Epithelial cell of prostate (primary cell): ENCODE measurements at regions not wholly inside any gene's neighbourhood (a gene's known extent, or its start where the extent isn't known, plus 50 kb on each side); places are given as distances from the start of the nearest gene placed in this dataset.

ENCODE experiments used
- DNase-seq: peaks from one replicate; pipeline ENCODE4 v3.0.0-alpha.2; 2011; ENCODE audit warnings: low read depth, low spot score
- H3K27ac ChIP-seq: fragments of 450-650 bp; 2 replicates; pipeline ENCODE4 v1.5.1; 2017; ENCODE audit warnings: mild to moderate bottlenecking

DNA sequence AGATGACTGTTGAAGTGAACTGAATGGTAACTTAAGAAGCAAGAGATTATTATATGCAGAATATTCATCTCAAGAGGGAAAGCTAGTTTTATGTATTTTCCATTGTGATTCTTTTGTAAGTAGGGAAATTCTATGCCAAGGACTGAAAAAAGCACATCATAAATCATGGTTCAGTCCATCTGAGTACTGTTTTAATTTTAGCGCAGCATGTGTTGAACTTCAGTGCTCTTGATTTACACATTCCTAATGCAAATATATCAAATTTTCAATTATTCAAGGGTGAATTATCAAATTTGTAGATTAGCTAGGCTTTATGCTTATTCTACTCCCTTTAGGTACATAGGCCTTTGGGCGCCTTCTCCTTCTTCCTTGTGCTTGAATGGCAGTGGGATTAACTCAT is 50.3 kb upstream of the TCF12 start:
- no peak for DNase-seq
- no peak overlapping the region for H3K27ac ChIP-seq

DNA sequence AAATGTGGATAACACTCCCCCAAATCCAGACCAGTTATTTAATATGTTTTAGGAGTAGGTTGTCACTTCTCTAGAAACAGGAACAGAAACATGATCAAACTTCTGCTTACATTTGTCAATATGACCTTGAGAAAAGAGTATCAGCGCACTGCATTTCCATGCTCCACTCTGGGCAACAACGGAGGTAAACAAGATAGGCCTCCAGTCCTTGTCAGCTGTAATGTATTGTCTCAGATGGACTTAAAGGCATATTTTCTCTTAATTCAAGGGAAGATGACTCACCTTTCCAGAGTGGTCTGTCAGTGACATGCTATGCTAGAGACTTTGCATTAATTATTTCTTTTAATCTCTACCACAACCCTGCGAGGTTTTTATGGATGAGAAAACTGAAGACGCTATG is 51.6 kb upstream of the TCF12 start:
- no peak for DNase-seq
- H3K27ac ChIP-seq, result no peak overlapping the region

DNA sequence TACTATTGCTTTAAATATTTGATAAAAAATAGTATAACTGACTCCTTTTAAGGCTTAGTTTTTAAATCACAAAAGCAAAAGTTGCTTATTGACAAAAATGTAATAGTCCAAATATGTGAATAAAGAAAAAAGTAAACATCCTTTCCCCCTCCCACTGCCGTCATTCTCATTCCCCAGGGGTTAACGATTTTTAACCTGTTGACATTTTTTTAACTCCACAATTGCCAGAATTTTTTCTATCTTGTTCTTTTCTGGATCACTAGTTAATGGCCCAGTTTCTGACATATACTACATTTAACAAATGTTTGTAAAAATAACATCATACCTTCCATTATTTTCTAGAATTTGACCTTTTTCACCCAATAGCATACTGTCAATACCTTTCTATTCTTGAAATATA is 60.6 kb upstream of the TCF12 start:
- DNase-seq, result no peak

DNA sequence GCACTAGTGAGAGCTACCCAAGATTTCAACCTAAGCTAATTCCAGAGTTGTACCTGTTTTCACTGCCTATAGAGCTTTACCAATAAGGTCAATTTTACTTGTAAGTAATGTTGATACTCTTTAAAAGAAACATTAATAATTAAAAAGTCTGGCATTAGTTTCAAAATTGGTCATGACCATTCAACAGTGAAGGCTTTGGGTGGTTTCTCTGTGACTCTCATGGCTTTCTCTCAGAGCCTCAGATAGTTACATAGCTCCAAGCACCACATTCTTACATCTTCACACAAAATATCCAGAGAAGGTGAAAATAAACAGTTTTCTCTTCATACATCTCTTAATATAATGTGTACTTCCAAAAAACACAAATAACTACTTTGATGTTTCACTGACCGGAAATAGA is 61.5 kb upstream of the TCF12 start:
- DNase-seq, result no peak
- H3K27ac ChIP-seq, result no peak overlapping the region

More for the DNA sequence above, 60.6 kb upstream of the TCF12 start:
- no peak overlapping the region for H3K27ac ChIP-seq

DNA sequence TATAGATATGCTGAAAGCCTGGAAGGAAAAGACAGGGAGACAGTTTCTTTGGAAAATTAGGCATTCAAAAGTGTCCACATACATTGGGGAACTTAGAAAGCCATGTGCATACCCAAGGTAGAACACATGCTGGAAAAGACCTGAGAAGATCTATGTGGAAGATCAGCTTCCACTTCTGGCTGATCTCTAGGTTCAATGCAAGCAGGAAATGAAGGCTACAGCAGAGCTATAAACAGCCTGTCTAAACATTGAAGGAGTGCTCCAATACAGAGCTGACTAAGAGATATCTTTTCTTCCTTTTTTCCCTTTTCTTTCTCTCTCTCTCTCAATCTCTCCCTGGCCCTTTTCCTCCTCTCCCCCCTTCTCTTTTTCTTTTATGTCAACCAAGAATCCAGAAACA is 73.6 kb upstream of the TCF12 start:
- H3K27ac ChIP-seq, result no peak overlapping the region
- DNase-seq, result no peak

DNA sequence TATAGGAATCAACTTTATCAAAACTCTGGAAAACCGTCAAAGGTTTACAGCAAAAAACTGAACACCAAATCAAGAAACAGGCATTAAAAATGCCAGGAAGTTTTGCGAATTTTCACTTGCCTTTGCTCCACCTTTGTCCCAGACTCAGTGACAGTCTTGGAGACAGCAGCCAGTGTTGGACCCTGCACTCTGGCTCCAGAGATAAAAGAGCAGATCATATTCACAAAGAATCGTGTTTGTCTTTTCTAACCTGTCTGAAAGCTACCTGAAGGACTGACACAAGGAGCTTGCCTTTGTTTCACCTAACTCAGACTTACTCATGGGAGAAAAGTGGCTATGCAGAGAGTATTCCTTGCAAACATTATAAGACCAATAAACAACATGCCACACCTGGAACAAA is 74.0 kb upstream of the TCF12 start:
- H3K27ac ChIP-seq, result no peak overlapping the region
- no peak for DNase-seq

DNA sequence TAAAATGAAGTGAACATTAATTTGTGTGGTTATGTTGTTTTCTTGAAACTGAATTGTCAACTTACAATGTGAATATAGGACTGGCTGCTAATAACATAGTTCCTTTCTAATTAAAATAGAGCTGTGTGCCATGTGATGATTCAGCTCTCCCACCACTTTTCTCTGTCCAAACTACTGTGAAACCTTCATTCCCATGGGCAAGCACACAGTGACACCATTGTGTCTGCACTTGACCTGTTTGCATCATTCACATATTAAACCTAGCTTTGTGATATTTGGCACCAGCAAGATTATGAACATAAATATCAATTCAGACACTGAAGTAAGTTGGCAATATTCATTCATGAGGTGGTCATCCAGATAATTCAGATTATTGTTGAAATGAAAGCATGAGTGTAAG is 78.8 kb upstream of the TCF12 start:
- H3K27ac ChIP-seq, result no peak overlapping the region
- DNase-seq, result no peak

DNA sequence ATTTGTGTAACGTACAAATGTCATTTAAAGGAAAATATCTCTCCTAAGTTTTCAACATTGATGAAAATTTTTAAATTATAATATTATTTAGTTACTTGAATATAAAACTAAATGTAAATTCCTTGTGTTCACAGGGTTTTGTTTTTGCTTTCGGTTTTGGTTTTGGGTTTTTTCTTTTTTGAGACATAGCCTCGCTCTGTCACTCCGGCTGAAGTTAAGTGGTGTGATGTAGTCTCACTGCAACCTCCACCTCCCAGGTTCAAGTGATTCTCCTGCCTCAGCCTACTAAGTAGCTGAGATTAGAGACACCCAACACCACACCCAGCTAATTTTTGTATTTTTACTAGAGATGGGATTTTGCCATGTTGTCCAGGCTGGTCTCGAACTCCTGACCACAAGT is 79.3 kb upstream of the TCF12 start:
- DNase-seq, result no peak
- H3K27ac ChIP-seq, result no peak overlapping the region

DNA sequence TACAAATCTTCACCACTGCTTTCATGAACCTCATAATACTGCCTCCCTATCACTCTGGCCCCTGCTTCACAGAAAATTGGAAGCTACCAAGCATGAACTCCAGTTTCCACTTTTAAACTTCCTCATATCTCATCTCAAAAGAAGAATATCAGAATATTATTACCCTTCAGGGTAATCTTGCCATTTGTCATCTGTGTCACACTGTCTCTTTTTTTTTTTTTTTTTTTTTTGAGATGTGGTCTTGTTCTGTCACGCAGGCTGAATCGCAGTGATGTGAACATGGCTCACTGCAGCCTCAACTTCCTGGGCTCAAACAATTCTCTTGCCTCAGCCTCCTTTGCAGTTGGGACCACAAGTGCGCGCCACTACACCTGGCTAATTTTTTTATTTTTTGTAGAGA is 80.4 kb upstream of the TCF12 start:
- DNase-seq, result no peak
- H3K27ac ChIP-seq, result no peak overlapping the region

DNA sequence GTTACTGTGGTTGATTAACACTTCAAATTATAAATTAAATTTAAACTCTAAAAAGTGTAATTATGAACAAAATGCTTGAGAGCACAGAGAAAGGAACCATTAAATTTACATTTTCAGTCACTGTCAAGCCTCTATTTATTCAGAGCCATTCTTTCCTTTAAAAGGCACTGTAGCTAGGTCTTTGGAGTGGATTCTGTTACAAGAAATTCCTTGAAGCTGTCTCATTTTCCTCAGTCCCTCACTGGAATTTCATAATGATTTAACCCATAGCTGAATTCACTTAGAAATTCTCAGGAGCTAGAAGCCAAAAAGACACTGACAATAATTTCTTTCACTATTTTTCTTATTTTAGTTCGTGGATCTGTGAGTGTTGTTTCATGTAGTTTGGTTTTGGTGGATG is 81.2 kb upstream of the TCF12 start:
- no peak overlapping the region for H3K27ac ChIP-seq

DNA sequence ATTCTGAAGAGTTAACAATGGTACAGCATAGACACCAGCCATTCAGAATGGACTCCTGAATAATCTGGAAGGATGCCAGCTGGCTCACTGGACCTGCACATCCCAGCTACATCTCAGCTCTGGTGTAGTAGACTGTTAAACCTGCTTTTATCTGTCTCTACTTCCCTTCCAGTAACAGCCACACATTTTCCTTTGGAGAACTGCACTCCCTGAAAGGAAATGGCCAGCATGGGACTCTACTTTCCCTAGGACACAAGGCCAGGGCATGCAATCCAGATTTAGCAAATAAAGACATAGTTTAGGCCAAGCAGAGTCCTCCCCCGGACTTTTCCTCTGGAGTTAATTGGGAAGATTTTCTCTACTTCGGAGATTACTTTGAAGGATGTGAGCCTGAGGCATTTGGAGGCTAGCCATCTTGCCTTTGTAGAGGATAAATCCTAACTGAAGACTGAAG is 82.7 kb upstream of the TCF12 start:
- no peak overlapping the region for H3K27ac ChIP-seq
- no peak for DNase-seq

More for the DNA sequence above, 81.2 kb upstream of the TCF12 start:
- no peak for DNase-seq

DNA sequence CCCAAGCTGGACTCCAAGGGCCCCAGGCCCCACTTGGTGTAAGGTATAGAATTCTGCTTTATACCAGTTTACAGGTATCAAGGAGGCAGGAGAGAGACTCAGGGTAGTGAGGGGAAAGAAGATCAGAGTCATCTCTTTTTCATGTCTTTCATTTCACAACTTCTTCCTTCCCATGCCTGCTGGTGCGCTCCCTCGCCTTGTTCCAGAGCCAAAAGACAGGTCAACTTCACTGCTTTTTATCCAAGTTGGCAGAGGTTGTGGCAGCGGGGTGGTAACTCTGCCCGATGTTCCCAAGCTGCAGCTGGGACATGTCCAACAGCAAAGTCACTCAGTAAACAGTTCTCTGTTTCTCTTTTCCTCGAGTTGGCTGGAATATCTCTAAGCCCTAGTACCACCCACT is 86.3 kb upstream of the TCF12 start:
- DNase-seq, result no peak
- H3K27ac ChIP-seq, result no peak overlapping the region

DNA sequence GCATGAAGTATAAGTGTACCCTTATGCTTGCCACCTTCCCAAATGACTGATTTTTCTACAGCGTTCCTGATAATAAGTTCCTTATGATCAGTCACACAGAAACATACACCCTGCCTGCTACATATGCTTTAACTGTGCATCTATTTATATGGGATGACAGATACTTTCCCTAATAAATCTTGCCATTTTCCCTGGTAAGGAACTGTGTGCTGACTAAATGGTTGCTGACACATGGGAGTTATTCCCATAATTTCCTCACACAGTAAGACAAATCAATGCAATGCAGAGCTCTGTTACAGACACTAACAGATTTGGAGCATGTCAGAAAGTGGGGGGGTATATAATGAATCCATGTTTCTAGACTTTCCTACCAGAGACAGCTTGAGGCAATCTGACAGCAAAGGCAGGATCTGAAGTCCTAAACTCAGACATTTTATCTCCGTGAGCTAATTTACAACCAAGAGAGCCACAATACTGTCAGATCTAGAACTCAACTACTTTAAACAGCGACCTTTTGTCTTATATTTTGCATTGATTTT is 86.9 kb upstream of the TCF12 start:
- DNase-seq, result no peak
- H3K27ac ChIP-seq, result no peak overlapping the region

DNA sequence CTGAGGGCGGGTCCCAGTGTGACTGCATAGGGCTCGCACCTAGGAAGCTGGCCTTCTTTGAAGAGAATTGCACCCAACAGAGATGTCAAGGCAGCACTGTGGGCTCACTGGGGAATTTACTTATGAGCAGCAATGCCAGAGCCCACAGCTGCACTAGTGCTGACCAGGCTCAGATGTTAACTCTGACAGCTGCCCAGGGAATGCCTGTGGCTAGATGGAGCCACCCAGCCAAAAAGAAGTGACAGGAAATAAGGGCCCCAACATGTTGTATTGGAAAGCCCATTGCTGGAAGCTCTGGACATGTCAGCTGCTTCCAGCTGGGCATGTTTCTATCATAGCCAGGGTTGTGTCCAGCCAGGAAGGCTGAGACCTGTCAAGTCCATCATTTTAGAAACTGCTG is 90.9 kb upstream of the ZNF280D start:
- no peak for DNase-seq
- H3K27ac ChIP-seq, result no peak overlapping the region

DNA sequence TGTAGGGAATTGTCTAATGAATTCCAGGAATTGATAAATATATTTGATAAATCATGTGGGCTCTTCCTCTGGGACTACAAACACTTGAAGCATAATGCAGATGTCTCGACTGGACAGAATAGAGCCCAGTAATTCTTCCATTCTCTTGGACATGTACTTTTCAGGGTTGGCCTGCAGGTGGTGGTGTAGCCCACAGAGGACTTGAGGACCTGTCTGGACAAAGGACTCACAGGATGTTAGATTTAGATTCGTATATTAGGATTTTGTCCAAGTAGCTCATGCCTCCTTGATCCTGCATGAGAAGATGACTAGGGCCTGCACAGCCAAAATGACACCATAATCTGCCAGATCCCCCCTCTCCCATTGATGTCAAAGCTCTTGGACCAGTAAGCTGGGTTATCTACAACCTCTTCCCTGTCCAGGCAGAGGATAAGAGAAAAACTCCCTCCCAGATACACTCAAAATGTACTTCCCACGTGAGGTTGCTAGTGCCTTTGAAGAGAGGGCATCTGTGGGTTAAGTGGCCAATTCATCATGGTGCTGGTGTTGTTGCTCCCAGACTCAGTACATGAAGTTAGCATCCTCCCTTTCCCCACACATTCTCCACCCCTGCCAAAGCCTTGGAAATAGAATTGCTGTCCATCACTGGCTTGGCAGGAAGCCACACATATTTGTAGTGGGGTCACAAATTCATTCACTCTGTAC is 88.6 kb upstream of the ZNF280D start:
- H3K27ac ChIP-seq, result no peak overlapping the region
- DNase-seq, result peak; percentile 16

DNA sequence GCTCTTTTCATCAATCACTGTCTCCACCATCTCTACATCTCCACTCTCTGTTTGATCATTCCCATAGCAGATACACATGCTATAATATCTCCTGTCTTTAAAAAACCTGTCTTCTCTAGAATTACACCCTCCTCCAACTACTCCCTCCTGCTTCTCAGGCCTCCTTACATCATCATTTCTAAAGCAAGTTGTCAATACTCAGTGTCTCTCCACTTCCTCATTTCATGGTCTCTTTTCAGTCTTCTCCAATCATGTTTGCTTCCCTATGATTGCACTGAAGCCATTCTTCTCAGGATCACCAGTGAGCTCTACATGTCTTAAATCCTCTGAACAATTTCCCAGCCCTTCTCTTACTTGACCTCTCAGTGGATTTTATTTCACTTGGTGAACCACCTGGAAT is 87.0 kb upstream of the ZNF280D start:
- DNase-seq, result no peak
- H3K27ac ChIP-seq, result no peak overlapping the region

DNA sequence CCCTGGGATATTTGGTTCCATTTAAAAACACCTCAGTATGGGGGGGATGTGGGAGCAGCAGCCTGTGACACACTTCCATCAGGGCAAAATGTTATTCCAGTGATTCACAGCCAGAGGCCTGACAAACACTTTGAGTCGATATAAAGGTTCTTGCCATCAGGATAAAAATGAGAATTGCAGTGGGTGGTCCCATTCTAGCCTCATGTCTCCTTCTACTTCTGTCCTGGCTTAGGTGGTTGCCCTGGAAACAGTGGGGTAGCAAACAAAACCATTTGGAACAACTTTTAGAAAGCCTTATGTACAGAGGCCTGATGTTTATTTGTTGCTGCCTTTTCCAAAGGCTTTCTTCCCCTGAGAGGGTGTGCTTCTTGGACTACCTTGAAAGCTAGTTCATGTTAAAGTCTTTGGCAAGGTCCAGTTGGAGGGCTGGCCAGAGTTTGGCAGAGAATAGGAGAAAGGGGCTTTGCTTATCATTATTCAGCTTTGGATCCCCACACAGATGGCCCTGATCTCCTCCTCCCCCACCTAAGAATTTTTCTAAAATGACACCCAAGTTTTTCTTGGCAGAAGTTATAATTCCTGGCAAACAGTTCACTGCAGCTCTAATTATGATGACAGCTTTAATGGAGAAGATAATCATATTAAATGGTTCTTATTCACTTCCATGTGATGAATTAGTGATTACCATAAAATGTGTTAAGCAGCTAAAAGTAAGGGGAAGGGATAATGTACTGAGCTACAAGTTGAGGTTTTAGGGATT is 84.2 kb upstream of the ZNF280D start:
- no peak for DNase-seq
- no peak overlapping the region for H3K27ac ChIP-seq

DNA sequence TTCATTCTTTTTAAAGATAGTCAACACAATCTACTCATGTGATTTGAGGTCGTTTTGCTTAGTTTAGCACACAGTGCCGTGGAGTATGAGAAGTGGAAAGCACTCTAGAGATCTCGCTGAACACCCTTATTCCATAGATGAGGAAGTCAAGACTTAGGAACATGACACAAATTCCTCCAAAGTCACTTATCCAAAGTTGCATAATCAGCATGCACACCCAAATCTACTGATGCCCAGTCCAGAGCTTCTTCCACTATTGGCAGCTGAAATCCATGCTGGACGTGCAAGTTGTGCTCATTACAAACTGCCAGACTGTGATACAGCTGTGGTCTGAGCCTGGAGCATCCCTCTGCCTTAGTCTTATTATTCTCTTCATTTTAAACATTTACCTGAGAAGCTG is 83.5 kb upstream of the ZNF280D start:
- no peak for DNase-seq

DNA sequence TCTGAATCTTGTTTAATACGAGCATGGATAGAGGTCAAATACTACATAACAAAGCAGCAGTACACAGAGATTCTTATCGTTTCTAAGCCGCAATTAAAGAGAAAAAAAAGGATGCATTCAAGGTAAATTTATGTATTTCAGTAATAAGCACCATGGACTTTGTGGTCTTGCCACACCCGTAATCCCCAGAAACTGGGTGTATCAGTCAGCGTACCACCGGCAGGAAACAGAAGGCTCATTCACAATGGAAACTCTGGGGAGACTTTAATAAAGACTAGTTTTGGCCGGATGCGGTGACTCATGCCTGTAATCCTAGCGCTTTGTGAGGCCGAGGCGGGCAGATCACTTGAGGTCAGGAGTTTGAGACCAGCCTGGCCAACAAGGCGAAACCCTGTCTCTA is 81.9 kb upstream of the ZNF280D start:
- DNase-seq, result peak; percentile 22
- peak overlapping the region; percentile 39 for H3K27ac ChIP-seq

More for the DNA sequence above, 83.5 kb upstream of the ZNF280D start:
- H3K27ac ChIP-seq, result no peak overlapping the region

DNA sequence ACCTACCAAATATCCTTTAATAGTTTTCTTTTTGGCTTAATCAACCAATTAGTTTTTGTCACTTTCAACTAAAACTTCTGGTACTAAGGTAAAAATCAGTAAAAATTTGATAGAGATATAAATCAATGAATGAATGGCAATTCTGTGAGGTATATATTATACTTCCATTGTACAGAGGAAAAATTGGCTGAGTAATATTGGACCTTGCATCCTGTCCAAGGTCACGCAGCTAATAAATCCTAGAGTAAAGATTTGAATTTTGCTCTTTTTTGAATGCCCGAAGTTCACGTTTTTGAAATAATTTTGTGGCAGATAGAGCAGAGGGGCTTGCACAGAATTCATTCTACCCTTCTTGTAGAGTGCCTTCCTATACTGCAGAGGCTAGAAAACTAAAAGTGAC is 81.1 kb upstream of the ZNF280D start:
- DNase-seq, result no peak
- H3K27ac ChIP-seq, result peak overlapping the region; percentile 39

DNA sequence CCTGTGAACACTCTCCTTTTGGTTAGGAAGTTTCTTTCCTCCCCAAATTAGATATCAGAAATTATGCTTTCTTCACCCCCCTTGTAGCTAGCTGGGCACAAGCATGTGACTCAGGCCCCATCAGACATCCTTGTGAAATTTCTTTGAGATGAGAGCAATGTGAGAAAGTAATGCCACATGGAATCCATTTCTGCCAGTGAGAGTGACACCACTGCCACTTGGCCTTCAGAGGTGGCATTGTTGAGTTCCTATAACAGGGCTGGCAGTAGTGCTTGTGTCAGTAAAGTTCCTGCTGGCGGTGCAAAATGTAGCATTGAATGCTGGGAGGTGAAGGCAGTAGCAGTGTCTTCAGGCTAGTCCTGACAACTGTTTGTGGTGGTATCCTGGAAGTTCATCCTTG is 80.7 kb upstream of the ZNF280D start:
- DNase-seq, result no peak
- H3K27ac ChIP-seq, result no peak overlapping the region

DNA sequence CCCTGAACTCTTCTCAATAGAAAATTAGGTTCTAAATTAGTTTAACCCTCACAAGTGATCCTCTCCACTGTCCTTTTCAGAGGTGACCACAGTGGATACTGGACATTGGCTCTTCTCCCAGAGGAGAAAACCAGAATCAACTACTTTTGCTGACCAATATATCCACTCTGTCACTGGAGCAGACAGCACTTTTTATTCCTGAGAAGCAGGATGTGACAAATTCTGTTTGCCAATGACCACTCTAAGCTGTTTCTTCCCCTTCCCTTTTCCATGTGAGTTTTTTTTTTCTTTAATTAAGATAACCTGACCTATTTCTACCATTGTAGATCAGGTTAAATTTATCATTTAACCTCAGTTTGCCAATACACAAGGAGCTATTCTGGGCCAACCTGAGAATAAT is 79.7 kb upstream of the ZNF280D start:
- no peak overlapping the region for H3K27ac ChIP-seq
- DNase-seq, result no peak
